ENCODE measurements at regions not wholly inside any gene's neighbourhood (a gene's known extent, or its start where the extent isn't known, plus 50 kb on each side); places are given as distances from the start of the nearest gene placed in this dataset.

DNA sequence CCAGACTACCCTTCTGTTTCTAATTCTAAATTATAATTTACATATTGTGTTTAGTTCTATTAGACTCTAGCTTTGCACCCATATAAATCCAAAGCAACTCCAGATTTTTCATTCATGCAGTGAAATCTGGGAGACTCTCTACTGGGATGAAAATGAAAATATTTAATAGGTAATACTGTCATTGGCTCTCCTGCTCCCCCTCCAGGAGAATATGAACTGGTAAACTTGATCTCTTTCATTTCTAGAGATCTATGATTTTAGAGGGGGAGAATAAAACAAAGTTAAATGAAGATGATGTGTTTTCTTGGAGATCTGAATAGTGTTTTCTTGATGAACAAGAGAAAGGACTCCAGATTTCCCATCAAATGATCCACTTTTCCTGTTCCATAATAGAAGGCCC is 104.3 kb upstream of the TMCC3 start:
- peaks cover 15% of the 10 kb centered on the region for H3K27me3 Mint-ChIP-seq
- H3K4me1 Mint-ChIP-seq (ENCODE audit: low read depth) = no peaks in the 10 kb centered on the region
- no peaks in the 10 kb centered on the region for H3K9me3 Mint-ChIP-seq
- intact Hi-C loops (cut with micrococcal nuclease) = no loop called here
- ChIA-PET POLR2A (no interaction called here), CTCF (interaction anchor here (1.4 kb wide), 1 partner anchor 151 kb away, joined by 3 read pairs; no protein-coding TSS in a partner anchor)
- no peak overlapping the region for H3K27ac Mint-ChIP-seq
- no peak for ATAC-seq
- no peaks in the 10 kb centered on the region for H3K36me3 Mint-ChIP-seq (ENCODE audit: low read depth)
- DNase-seq = no peak
- H3K4me3 Mint-ChIP-seq = no peak overlapping the region
- TF ChIP-seq, protein P1, sequence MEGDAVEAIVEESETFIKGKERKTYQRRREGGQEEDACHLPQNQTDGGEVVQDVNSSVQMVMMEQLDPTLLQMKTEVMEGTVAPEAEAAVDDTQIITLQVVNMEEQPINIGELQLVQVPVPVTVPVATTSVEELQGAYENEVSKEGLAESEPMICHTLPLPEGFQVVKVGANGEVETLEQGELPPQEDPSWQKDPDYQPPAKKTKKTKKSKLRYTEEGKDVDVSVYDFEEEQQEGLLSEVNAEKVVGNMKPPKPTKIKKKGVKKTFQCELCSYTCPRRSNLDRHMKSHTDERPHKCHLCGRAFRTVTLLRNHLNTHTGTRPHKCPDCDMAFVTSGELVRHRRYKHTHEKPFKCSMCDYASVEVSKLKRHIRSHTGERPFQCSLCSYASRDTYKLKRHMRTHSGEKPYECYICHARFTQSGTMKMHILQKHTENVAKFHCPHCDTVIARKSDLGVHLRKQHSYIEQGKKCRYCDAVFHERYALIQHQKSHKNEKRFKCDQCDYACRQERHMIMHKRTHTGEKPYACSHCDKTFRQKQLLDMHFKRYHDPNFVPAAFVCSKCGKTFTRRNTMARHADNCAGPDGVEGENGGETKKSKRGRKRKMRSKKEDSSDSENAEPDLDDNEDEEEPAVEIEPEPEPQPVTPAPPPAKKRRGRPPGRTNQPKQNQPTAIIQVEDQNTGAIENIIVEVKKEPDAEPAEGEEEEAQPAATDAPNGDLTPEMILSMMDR (IDR thresholded peaks at IDR 0.05) = no peak

DNA sequence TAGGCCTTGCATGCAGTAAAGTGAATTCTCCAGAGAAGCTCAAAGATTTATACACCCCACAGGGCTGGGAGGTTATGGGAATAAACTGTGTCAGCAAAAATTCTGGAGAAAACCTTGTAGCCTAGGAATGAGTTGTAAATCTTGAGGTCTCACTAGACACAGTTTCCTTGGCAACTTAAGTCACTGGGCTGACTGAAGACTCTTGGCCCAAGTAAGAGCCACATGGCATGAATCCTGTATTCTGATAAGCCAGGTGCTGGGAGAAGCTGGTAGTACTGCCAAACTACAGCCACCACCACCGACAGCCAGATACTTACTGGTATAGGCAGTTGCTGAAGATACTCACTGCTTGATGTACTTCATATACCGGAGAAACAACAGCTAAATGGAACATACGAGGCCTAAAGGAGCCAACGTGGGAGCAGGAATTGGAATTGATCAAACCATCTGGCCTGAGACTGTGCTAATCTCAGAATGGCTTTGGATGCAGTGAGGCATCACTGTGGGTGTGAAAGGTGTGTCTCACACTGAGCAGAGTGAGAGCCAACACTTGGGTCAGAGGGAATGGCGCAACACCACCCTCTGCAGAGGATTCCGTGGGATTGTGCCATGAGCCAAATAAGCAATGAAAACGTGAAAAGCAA is 102.8 kb upstream of the TMCC3 start:
- H3K4me1 Mint-ChIP-seq (ENCODE audit: low read depth) = no peaks in the 10 kb centered on the region
- H3K36me3 Mint-ChIP-seq (ENCODE audit: low read depth) = no peaks in the 10 kb centered on the region
- ChIA-PET POLR2A (no interaction called here), CTCF (interaction anchor here (1.0 to 1.6 kb wide), 3 partner anchors 10 to 144 kb away, joined by 3 to 5 read pairs (median 3); no protein-coding TSS in a partner anchor)
- intact Hi-C loops (cut with micrococcal nuclease) = no loop called here
- no peaks in the 10 kb centered on the region for H3K9me3 Mint-ChIP-seq
- H3K4me3 Mint-ChIP-seq = no peak overlapping the region
- ATAC-seq = no peak
- DNase-seq = no peak
- TF ChIP-seq, protein P1 (IDR thresholded peaks at IDR 0.05) = no peak
- H3K27me3 Mint-ChIP-seq = peaks cover 15% of the 10 kb centered on the region
- no peak overlapping the region for H3K27ac Mint-ChIP-seq

DNA sequence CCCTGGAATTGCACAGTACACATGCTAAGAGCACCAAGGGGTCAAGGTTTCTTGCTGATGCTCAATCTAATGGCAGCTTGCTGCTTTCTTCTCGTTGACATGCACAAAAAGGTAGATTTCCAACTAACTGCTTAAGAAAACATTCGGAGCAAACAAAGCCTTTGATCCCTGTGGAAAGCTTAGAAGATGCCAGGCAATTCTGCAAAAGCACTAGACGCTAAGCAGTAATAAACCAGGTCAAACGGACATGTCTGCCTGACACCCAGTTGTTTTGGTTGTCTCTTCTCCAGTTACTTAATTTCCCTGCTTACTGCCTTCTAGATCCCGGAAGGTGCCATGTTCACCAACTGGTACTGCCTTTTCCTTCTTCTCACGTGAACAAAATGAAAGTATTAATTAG is 100.5 kb upstream of the TMCC3 start:
- intact Hi-C loops (cut with micrococcal nuclease) = no loop called here
- TF ChIP-seq, protein P1 (IDR thresholded peaks at IDR 0.05) = no peak
- H3K9me3 Mint-ChIP-seq = no peaks in the 10 kb centered on the region
- no peaks in the 10 kb centered on the region for H3K36me3 Mint-ChIP-seq (ENCODE audit: low read depth)
- H3K27ac Mint-ChIP-seq = no peak overlapping the region
- no peaks in the 10 kb centered on the region for H3K4me1 Mint-ChIP-seq (ENCODE audit: low read depth)
- POLR2A ChIA-PET = no interaction called here
- CTCF ChIA-PET = no interaction called here
- peaks cover 13% of the 10 kb centered on the region for H3K27me3 Mint-ChIP-seq
- ATAC-seq (no peak), DNase-seq (no peak)
- no peak overlapping the region for H3K4me3 Mint-ChIP-seq

DNA sequence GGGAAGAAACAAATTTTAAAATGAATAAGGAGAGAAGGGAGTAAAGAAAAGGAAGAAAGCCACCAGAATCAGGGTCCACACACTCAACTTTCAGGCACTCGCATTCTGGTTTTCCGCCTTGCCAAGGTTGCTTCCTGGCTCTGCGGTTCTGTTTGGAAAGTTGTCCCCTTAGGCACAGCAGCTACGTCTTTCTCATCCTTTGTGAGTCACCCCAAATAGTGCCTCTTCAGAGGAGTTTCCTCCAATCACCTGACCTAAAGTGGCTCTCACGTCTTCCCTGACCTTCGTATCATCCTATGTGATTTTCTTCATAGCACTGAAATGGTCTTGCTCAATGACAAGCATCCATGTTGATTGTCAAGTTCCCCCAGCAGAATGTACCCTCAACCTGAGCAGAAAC is 99.5 kb upstream of the TMCC3 start:
- Mint-ChIP-seq H3K4me1 (ENCODE audit: low read depth) (no peaks in the 10 kb centered on the region), H3K9me3 (no peaks in the 10 kb centered on the region), H3K27ac (no peak overlapping the region), H3K4me3 (no peak overlapping the region), H3K27me3 (peaks cover 13% of the 10 kb centered on the region), H3K36me3 (ENCODE audit: low read depth) (no peaks in the 10 kb centered on the region)
- ChIA-PET POLR2A (interaction anchor here (1.2 kb wide), 1 partner anchor 37 kb away, joined by 3 read pairs; no protein-coding TSS in a partner anchor), CTCF (interaction anchor here (0.9 kb wide), 1 partner anchor 14 kb away, joined by 3 read pairs; no protein-coding TSS in a partner anchor)
- intact Hi-C loops (cut with micrococcal nuclease) = no loop called here
- DNase-seq (no peak), ATAC-seq (no peak)
- TF ChIP-seq, protein P1 (IDR thresholded peaks at IDR 0.05) = no peak

DNA sequence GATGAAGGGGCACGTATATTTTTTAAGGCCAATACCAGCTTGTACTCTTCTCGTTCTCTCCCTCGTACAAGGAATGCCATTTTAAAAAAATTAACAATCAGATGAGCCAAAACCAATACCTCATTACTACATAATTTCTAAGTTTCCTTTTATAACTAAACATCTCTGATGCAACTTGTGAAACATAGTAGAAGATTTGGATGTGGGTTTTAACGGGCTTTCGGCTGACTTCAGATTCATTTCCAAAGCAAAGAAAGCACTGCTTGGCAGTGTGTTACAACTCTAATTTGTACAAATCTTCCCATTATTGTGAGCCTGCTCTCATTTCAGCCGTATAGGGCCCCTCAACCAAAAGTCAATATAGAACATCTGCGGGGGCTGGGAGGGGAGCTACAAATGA is 99.1 kb upstream of the TMCC3 start:
- CTCF ChIA-PET = interaction anchor here (0.9 kb wide), 1 partner anchor 14 kb away, joined by 3 read pairs; no protein-coding TSS in a partner anchor
- peaks cover 13% of the 10 kb centered on the region for H3K27me3 Mint-ChIP-seq
- DNase-seq (no peak), ATAC-seq (no peak)
- H3K36me3 Mint-ChIP-seq (ENCODE audit: low read depth) = no peaks in the 10 kb centered on the region
- TF ChIP-seq, protein P1 (IDR thresholded peaks at IDR 0.05) = no peak
- H3K9me3 Mint-ChIP-seq = no peaks in the 10 kb centered on the region
- H3K27ac Mint-ChIP-seq = no peak overlapping the region
- intact Hi-C loops (cut with micrococcal nuclease) = no loop called here
- no peaks in the 10 kb centered on the region for H3K4me1 Mint-ChIP-seq (ENCODE audit: low read depth)
- no peak overlapping the region for H3K4me3 Mint-ChIP-seq
- POLR2A ChIA-PET = interaction anchor here (1.2 kb wide), 1 partner anchor 36 kb away, joined by 3 read pairs; no protein-coding TSS in a partner anchor
